ENCODE measurements at regions not wholly inside any gene's neighbourhood (a gene's known extent, or its start where the extent isn't known, plus 50 kb on each side); places are given as distances from the start of the nearest gene placed in this dataset.

DNA sequence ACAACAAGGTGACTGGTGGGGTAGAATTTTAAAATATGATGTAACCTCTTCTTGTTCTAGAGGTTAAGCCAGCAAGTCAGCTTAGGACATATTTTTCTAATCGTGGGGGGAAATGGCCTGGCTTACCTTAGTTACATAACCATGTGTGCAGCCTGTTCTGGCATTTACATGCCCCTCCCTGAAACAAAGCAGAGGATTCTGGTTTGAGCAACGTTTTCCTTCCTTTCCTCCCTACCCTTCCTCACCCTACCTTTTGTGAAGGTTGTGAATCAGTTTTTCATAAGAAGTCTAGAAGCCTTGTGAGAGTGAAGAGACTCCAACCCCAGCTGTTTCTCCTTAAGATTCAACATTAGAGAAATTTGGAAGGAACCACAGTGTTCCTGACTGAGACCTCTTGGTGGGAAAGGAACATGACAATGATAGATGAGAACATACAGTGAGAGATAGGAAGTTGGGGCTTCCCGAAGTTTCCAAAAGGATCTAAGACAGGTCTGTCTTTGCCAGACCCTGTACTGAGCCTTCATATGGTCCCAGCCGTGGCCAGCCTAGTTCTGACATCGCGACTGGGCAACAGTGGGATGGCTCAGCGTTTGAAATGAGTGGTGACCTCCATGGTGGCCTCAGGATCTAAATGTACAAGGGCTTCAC is 365.2 kb downstream of the SPATA31D1 start:
- no peak for DNase-seq (ENCODE audit: low spot score)
- H3K27me3 Mint-ChIP-seq (ENCODE audit: unreplicated experiment): peaks cover 2% of the 10 kb centered on the region
- no peak overlapping the region for H3K27ac Mint-ChIP-seq (ENCODE audit: unreplicated experiment)
- H3K9me3 Mint-ChIP-seq (ENCODE audit: unreplicated experiment): no peaks in the 10 kb centered on the region
- TF ChIP-seq, protein P1, sequence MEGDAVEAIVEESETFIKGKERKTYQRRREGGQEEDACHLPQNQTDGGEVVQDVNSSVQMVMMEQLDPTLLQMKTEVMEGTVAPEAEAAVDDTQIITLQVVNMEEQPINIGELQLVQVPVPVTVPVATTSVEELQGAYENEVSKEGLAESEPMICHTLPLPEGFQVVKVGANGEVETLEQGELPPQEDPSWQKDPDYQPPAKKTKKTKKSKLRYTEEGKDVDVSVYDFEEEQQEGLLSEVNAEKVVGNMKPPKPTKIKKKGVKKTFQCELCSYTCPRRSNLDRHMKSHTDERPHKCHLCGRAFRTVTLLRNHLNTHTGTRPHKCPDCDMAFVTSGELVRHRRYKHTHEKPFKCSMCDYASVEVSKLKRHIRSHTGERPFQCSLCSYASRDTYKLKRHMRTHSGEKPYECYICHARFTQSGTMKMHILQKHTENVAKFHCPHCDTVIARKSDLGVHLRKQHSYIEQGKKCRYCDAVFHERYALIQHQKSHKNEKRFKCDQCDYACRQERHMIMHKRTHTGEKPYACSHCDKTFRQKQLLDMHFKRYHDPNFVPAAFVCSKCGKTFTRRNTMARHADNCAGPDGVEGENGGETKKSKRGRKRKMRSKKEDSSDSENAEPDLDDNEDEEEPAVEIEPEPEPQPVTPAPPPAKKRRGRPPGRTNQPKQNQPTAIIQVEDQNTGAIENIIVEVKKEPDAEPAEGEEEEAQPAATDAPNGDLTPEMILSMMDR (IDR thresholded peaks at IDR 0.05; ENCODE audit: unreplicated experiment): no peak
- no peaks in the 10 kb centered on the region for H3K36me3 Mint-ChIP-seq (ENCODE audit: low read depth, unreplicated experiment)
- no peak overlapping the region for H3K4me3 Mint-ChIP-seq (ENCODE audit: unreplicated experiment)
- peaks cover 9% of the 10 kb centered on the region for H3K4me1 Mint-ChIP-seq (ENCODE audit: unreplicated experiment)

DNA sequence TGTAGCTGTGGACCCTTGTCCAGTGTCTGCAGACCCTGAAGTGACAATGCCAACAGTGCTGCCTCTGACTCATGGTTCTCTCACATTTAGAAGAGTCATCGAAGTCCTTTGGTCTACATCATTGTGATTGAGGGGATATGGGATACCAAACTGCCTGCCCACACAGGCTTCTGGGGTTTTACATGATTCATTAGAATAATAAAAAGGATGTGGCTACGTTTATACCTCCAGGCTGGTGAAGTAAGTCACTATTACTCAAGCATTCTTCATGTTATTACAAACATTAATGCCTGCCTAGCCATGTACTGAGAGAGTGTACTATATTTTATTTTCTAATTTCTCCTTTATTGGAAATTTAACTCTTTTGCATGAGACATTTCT is 365.7 kb downstream of the SPATA31D1 start:
- DNase-seq (ENCODE audit: low spot score): no peak
- TF ChIP-seq, protein P1 (IDR thresholded peaks at IDR 0.05; ENCODE audit: unreplicated experiment): no peak
- Mint-ChIP-seq H3K9me3 (ENCODE audit: unreplicated experiment) (no peaks in the 10 kb centered on the region), H3K27ac (ENCODE audit: unreplicated experiment) (no peak overlapping the region), H3K27me3 (ENCODE audit: unreplicated experiment) (peaks cover 2% of the 10 kb centered on the region), H3K4me3 (ENCODE audit: unreplicated experiment) (no peak overlapping the region), H3K4me1 (ENCODE audit: unreplicated experiment) (peaks cover 9% of the 10 kb centered on the region), H3K36me3 (ENCODE audit: low read depth, unreplicated experiment) (no peaks in the 10 kb centered on the region)

DNA sequence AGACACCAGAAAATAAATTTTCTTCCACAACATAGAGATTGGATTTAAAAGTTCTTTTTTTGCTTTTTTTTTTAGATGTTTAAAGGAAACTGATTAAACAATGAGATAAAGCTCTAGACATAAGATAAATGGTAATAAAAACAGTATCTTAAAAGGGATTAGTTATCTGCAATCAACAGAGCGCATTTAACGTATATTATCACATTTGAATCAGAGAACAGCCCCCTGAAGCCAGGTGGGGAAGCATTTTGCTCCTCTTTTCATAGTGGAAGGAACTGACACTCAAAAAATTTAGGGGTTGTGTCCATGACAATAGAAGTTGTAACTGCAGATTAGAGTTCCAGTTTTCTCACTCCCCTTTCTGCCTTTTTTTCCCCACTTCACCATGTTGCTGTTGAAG is 367.6 kb downstream of the SPATA31D1 start:
- TF ChIP-seq, protein P1 (IDR thresholded peaks at IDR 0.05; ENCODE audit: unreplicated experiment): no peak
- DNase-seq (ENCODE audit: low spot score): no peak
- Mint-ChIP-seq H3K4me3 (ENCODE audit: unreplicated experiment) (no peak overlapping the region), H3K9me3 (ENCODE audit: unreplicated experiment) (no peaks in the 10 kb centered on the region), H3K36me3 (ENCODE audit: low read depth, unreplicated experiment) (no peaks in the 10 kb centered on the region), H3K4me1 (ENCODE audit: unreplicated experiment) (peaks cover 9% of the 10 kb centered on the region), H3K27me3 (ENCODE audit: unreplicated experiment) (peaks cover 2% of the 10 kb centered on the region), H3K27ac (ENCODE audit: unreplicated experiment) (no peak overlapping the region)

DNA sequence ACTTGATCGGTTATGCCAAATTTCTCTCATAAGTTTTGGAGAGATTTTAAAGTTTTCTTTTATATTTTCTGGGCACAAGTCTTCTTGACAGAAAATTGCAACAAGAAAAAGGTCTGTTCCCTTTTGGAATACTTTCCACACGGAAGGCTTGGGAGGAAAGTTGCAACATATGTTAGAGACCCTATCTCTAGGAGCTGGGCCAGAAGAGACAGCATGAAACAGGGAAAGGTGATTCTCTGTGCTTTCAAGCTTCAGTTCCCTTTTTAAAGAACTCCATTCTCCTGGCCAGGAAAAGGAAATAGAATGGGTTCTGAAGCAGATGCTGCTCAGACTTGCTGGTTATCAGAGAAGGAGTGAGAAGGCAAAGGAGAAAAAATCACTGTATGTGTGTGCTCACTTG is 368.3 kb downstream of the SPATA31D1 start:
- TF ChIP-seq, protein P1 (IDR thresholded peaks at IDR 0.05; ENCODE audit: unreplicated experiment): no peak
- H3K4me3 Mint-ChIP-seq (ENCODE audit: unreplicated experiment): no peak overlapping the region
- H3K4me1 Mint-ChIP-seq (ENCODE audit: unreplicated experiment): peaks cover 15% of the 10 kb centered on the region
- H3K27ac Mint-ChIP-seq (ENCODE audit: unreplicated experiment): no peak overlapping the region
- no peaks in the 10 kb centered on the region for H3K27me3 Mint-ChIP-seq (ENCODE audit: unreplicated experiment)
- no peaks in the 10 kb centered on the region for H3K9me3 Mint-ChIP-seq (ENCODE audit: unreplicated experiment)
- H3K36me3 Mint-ChIP-seq (ENCODE audit: low read depth, unreplicated experiment): no peaks in the 10 kb centered on the region
- DNase-seq (ENCODE audit: low spot score): no peak

DNA sequence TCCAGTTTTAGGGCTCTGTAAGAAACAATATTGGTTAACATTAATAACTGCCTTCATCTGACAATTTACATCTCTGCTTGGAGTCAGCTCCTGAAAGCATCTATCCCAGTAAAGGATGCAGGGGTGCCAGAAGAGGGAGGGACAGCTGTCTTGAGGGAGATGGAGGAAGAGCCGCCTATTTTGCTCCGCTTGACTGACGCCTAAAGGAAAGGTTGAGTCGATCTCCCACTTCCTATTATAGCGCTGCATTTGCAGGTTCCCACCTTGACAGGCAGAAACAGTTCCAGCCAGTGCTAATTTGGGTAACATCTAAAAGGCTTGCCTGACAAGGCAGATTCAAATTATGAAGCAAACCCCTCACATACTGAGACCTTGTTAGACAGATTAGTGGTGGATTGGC is 374.6 kb downstream of the SPATA31D1 start:
- H3K27me3 Mint-ChIP-seq (ENCODE audit: unreplicated experiment): no peaks in the 10 kb centered on the region
- no peak overlapping the region for H3K4me3 Mint-ChIP-seq (ENCODE audit: unreplicated experiment)
- peaks cover 11% of the 10 kb centered on the region for H3K4me1 Mint-ChIP-seq (ENCODE audit: unreplicated experiment)
- DNase-seq (ENCODE audit: low spot score): no peak
- H3K27ac Mint-ChIP-seq (ENCODE audit: unreplicated experiment): no peak overlapping the region
- H3K9me3 Mint-ChIP-seq (ENCODE audit: unreplicated experiment): no peaks in the 10 kb centered on the region
- TF ChIP-seq, protein P1 (IDR thresholded peaks at IDR 0.05; ENCODE audit: unreplicated experiment): no peak
- no peaks in the 10 kb centered on the region for H3K36me3 Mint-ChIP-seq (ENCODE audit: low read depth, unreplicated experiment)

Data from endothelial cell (in vitro differentiated cells).